GM18520 (cell line): ENCODE measurements at regions not wholly inside any gene's neighbourhood (a gene's known extent, or its start where the extent isn't known, plus 50 kb on each side); places are given as distances from the start of the nearest gene placed in this dataset.

Experiments
- ATAC-seq: cut with Tn5 transposase; IDR thresholded peaks from one replicate; pipeline ENCODE4 v1.9.1; 2021; ENCODE audit not compliant: unreplicated experiment

- ATAC-seq: no peak
Measured at GRCh38 chr11:115765803-115766239, 261.6 kb upstream of the CADM1 start.

GRCh38 chr11:115764176-115764575, 260.0 kb upstream of the CADM1 start:
- no peak for ATAC-seq

- no peak for ATAC-seq
Measured at GRCh38 chr11:115761817-115762216, 257.6 kb upstream of the CADM1 start.

GRCh38 chr11:115761348-115761747, 257.1 kb upstream of the CADM1 start:
- ATAC-seq: no peak

- ATAC-seq: no peak
Measured at GRCh38 chr11:115760461-115761320, 256.5 kb upstream of the CADM1 start.

- no peak for ATAC-seq
Measured at GRCh38 chr11:115759622-115760460, 255.6 kb upstream of the CADM1 start.

- ATAC-seq: no peak
Measured at GRCh38 chr11:115758011-115758410, 253.8 kb upstream of the CADM1 start.

GRCh38 chr11:115751243-115752015, 247.2 kb upstream of the CADM1 start:
- ATAC-seq: no peak

GRCh38 chr11:115745610-115746512, 241.6 kb upstream of the CADM1 start:
- ATAC-seq: no peak

- ATAC-seq: no peak
Measured at GRCh38 chr11:115745066-115745465, 240.9 kb upstream of the CADM1 start.

GRCh38 chr11:115743719-115744118, 239.5 kb upstream of the CADM1 start:
- no peak for ATAC-seq

GRCh38 chr11:115741376-115742107, 237.3 kb upstream of the CADM1 start:
- no peak for ATAC-seq

GRCh38 chr11:115740324-115740723, 236.1 kb upstream of the CADM1 start:
- ATAC-seq: no peak

- ATAC-seq: no peak
Measured at GRCh38 chr11:115739878-115740277, 235.7 kb upstream of the CADM1 start.

- ATAC-seq: no peak
Measured at GRCh38 chr11:115739146-115739545, 234.9 kb upstream of the CADM1 start.

- no peak for ATAC-seq
Measured at GRCh38 chr11:115737875-115738274, 233.7 kb upstream of the CADM1 start.

- no peak for ATAC-seq
Measured at GRCh38 chr11:115736146-115736545, 231.9 kb upstream of the CADM1 start.

GRCh38 chr11:115724666-115725065, 220.5 kb upstream of the CADM1 start:
- no peak for ATAC-seq

- no peak for ATAC-seq
Measured at GRCh38 chr11:115722711-115723110, 218.5 kb upstream of the CADM1 start.
